ENCODE measurements at regions not wholly inside any gene's neighbourhood (a gene's known extent, or its start where the extent isn't known, plus 50 kb on each side); places are given as distances from the start of the nearest gene placed in this dataset.

DNA sequence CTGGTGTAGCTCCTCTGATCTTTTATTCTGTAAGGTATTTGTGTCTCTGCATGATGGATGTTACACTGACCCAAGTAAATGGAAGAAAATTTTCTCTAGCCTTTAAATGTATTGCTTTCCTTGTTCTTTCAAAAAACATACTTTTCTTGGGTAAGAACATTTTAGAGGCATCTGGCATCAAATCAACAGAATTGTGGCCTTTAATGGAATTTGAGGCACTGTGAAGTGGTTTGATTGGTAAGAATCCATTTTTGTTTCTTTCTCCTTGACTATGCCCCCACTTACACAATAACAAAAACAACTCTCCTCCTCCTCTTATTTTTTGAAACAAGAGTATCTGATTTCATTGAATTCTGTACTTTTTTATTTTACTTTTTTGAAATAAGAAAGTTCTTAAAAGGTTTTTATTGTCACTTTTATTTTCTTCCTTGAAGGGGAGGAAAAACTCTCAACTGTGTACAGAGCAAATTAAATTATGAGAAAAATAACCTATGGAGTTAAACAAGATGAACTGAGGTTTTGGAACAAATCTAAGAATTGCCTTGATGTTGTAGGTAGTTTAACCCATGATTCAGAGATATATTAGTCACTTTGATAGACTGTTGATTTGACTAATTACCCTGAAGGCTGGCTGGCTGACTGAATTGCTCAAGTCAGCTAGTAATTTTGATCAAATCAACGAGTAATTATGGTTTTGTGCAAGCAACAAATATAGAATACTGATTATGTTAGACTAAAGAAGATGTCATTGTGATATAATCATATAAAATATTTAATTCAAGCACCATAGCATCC lies 146.4 kb downstream of the FHIP1A start:
- no peaks in the 10 kb centered on the region for H3K36me3 Mint-ChIP-seq (ENCODE audit: low read depth)
- ATAC-seq (no peak), DNase-seq (no peak)
- H3K9me3 ChIP-seq (ENCODE audit: control insufficient read depth, low read length, poor library complexity, severe bottlenecking) = no peaks in the 10 kb centered on the region
- no peaks in the 10 kb centered on the region for H3K4me1 Mint-ChIP-seq
- no peak overlapping the region for H3K27ac Mint-ChIP-seq
- H3K4me3 Mint-ChIP-seq = no peak overlapping the region
- H3K27me3 Mint-ChIP-seq = peaks cover 28% of the 10 kb centered on the region

GRCh38 chr4:151558496-151559113 lies 149.6 kb downstream of the FHIP1A start:
- peaks cover 27% of the 10 kb centered on the region for H3K27me3 Mint-ChIP-seq
- no peak overlapping the region for H3K27ac Mint-ChIP-seq
- ATAC-seq (no peak), DNase-seq (no peak)
- H3K4me3 Mint-ChIP-seq = no peak overlapping the region
- H3K9me3 ChIP-seq (ENCODE audit: control insufficient read depth, low read length, poor library complexity, severe bottlenecking) = no peaks in the 10 kb centered on the region
- peaks cover 4% of the 10 kb centered on the region for H3K4me1 Mint-ChIP-seq
- H3K36me3 Mint-ChIP-seq (ENCODE audit: low read depth) = no peaks in the 10 kb centered on the region

GRCh38 chr4:151559595-151559994 lies 150.6 kb downstream of the FHIP1A start:
- ATAC-seq (no peak), DNase-seq (no peak)
- peaks cover 25% of the 10 kb centered on the region for H3K27me3 Mint-ChIP-seq

DNA sequence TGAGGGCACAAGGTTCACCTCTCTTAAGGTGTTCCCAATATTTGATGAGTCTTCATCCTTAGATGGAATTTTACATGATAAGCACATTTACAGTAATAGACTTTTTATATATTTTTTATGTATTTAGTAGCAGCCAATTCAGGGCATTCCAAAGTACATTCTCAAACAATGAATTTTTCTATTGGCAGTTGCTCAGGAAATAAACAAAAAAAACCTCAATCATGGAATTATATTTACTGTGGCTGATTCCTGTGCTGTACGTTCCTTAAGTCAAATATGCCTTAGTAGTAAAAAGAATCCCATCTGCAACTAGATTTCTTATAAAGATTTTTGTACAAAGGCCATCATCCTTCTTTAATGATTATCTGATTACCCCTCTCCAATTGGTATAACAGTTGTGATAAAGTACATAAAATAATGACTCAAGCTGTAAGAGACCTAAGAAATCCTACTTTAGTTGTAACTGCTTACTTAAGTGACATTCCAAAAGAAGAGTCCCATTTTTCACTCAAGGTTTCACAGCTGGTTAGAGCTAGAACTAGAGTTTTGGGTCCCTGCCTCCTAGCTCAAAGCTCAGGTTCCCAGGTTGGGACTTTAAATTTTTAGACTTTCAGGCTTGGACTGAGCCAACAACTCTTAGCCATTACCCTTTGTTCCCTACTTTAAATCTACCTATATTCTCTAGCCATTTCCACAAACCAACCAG lies 152.7 kb downstream of the FHIP1A start:
- H3K4me3 Mint-ChIP-seq = no peak overlapping the region
- H3K36me3 Mint-ChIP-seq (ENCODE audit: low read depth) = no peaks in the 10 kb centered on the region
- H3K27ac Mint-ChIP-seq = no peak overlapping the region
- DNase-seq (no peak), ATAC-seq (no peak)
- H3K4me1 Mint-ChIP-seq = peaks cover 4% of the 10 kb centered on the region
- H3K9me3 ChIP-seq (ENCODE audit: control insufficient read depth, low read length, poor library complexity, severe bottlenecking) = no peaks in the 10 kb centered on the region
- peaks cover 33% of the 10 kb centered on the region for H3K27me3 Mint-ChIP-seq

More at GRCh38 chr4:151559595-151559994, 150.6 kb downstream of the FHIP1A start:
- H3K27ac Mint-ChIP-seq = no peak overlapping the region
- H3K9me3 ChIP-seq (ENCODE audit: control insufficient read depth, low read length, poor library complexity, severe bottlenecking) = no peaks in the 10 kb centered on the region
- H3K36me3 Mint-ChIP-seq (ENCODE audit: low read depth) = no peaks in the 10 kb centered on the region
- H3K4me1 Mint-ChIP-seq = peaks cover 4% of the 10 kb centered on the region
- no peak overlapping the region for H3K4me3 Mint-ChIP-seq

DNA sequence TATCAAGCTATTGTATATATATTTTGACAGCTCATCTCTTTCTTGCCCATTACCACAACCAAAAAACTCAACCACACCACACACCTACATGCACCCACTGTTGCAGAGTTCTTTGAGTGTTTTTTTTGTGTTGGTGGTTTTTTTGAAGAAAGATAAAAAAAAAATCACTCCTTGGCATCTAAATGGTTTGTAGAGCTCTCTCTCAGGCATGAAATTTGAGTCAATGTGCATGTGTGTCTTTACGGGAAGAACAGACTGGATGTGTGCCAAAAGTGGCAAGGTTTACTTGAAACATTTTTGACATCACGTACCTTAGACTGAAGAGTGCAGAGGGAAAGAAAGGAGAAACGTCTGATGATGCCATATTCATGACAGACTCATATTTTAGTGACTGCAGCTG lies 154.2 kb downstream of the FHIP1A start:
- Mint-ChIP-seq H3K4me1 (peaks cover 4% of the 10 kb centered on the region), H3K27ac (no peak overlapping the region), H3K4me3 (no peak overlapping the region), H3K27me3 (peaks cover 32% of the 10 kb centered on the region), H3K36me3 (ENCODE audit: low read depth) (no peaks in the 10 kb centered on the region)
- DNase-seq (no peak), ATAC-seq (no peak)
- H3K9me3 ChIP-seq (ENCODE audit: control insufficient read depth, low read length, poor library complexity, severe bottlenecking) = no peaks in the 10 kb centered on the region

- ATAC-seq = no peak
- H3K9me3 ChIP-seq (ENCODE audit: control insufficient read depth, low read length, poor library complexity, severe bottlenecking) = no peaks in the 10 kb centered on the region
- H3K36me3 Mint-ChIP-seq (ENCODE audit: low read depth) = no peaks in the 10 kb centered on the region
- no peak overlapping the region for H3K4me3 Mint-ChIP-seq
- peaks cover 4% of the 10 kb centered on the region for H3K4me1 Mint-ChIP-seq
- peaks cover 32% of the 10 kb centered on the region for H3K27me3 Mint-ChIP-seq
- no peak for DNase-seq
- H3K27ac Mint-ChIP-seq = no peak overlapping the region
Observed at GRCh38 chr4:151564321-151564720, 155.3 kb downstream of the FHIP1A start.

DNA sequence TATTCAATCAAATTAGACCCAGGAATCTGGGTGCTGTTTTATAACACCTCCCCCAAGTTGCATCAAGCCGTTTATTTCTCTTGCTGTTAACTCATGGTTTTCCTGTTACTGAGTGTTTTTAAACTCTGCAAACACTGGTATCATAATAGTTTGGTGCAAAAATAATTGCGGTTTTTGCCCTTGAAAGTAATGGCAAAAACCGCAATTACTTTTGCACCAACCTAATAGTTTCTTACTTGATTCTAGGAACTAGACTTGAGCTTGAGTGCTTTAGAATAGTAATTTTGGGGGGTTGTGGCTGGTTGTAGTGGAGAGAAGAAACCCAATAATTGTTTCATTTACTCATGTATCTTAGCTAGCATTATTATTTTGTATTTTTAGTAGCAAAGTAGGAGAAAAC lies 156.6 kb downstream of the FHIP1A start:
- Mint-ChIP-seq H3K4me3 (no peak overlapping the region), H3K36me3 (ENCODE audit: low read depth) (no peaks in the 10 kb centered on the region), H3K27ac (no peak overlapping the region), H3K27me3 (peaks cover 40% of the 10 kb centered on the region), H3K4me1 (peaks cover 4% of the 10 kb centered on the region)
- DNase-seq (no peak), ATAC-seq (no peak)
- H3K9me3 ChIP-seq (ENCODE audit: control insufficient read depth, low read length, poor library complexity, severe bottlenecking) = no peaks in the 10 kb centered on the region

DNA sequence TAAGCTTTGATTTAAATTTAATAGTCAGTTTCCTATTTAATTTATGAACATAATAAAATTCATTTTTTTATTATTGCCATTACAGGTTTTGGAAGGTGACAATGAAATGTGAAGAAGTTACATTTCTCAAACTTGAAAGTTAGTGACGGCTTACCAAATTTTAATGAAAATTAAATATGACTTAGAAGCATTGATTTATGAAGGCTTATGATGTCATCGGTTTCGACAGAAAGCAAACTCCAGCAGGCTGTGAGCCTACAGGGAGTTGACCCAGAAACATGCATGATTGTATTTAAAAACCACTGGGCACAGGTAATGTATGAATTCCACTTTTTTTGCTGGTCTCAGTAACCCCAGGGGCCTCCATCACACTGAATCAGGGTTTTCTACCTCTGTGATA lies 157.1 kb downstream of the FHIP1A start:
- DNase-seq = no peak
- H3K4me1 Mint-ChIP-seq = peaks cover 4% of the 10 kb centered on the region
- no peak for ATAC-seq
- H3K36me3 Mint-ChIP-seq (ENCODE audit: low read depth) = no peaks in the 10 kb centered on the region
- H3K27me3 Mint-ChIP-seq = peaks cover 37% of the 10 kb centered on the region
- H3K27ac Mint-ChIP-seq = no peak overlapping the region
- H3K9me3 ChIP-seq (ENCODE audit: control insufficient read depth, low read length, poor library complexity, severe bottlenecking) = no peaks in the 10 kb centered on the region
- H3K4me3 Mint-ChIP-seq = no peak overlapping the region

GRCh38 chr4:151567056-151567455 lies 158.1 kb downstream of the FHIP1A start:
- Mint-ChIP-seq H3K27me3 (peaks cover 34% of the 10 kb centered on the region), H3K27ac (no peak overlapping the region), H3K4me1 (peaks cover 4% of the 10 kb centered on the region), H3K4me3 (no peak overlapping the region), H3K36me3 (ENCODE audit: low read depth) (no peaks in the 10 kb centered on the region)
- DNase-seq (no peak), ATAC-seq (no peak)
- H3K9me3 ChIP-seq (ENCODE audit: control insufficient read depth, low read length, poor library complexity, severe bottlenecking) = no peaks in the 10 kb centered on the region

GRCh38 chr4:151568966-151569365 lies 160.0 kb downstream of the FHIP1A start:
- DNase-seq (no peak), ATAC-seq (no peak)
- peaks cover 40% of the 10 kb centered on the region for H3K27me3 Mint-ChIP-seq
- no peak overlapping the region for H3K4me3 Mint-ChIP-seq
- H3K27ac Mint-ChIP-seq = no peak overlapping the region
- no peaks in the 10 kb centered on the region for H3K36me3 Mint-ChIP-seq (ENCODE audit: low read depth)
- H3K9me3 ChIP-seq (ENCODE audit: control insufficient read depth, low read length, poor library complexity, severe bottlenecking) = no peaks in the 10 kb centered on the region
- H3K4me1 Mint-ChIP-seq = no peaks in the 10 kb centered on the region

GRCh38 chr4:151569650-151570049 lies 160.7 kb downstream of the FHIP1A start:
- no peak overlapping the region for H3K4me3 Mint-ChIP-seq
- no peaks in the 10 kb centered on the region for H3K36me3 Mint-ChIP-seq (ENCODE audit: low read depth)
- no peaks in the 10 kb centered on the region for H3K4me1 Mint-ChIP-seq
- no peaks in the 10 kb centered on the region for H3K9me3 ChIP-seq (ENCODE audit: control insufficient read depth, low read length, poor library complexity, severe bottlenecking)
- H3K27me3 Mint-ChIP-seq = peaks cover 33% of the 10 kb centered on the region
- DNase-seq = no peak
- no peak overlapping the region for H3K27ac Mint-ChIP-seq
- no peak for ATAC-seq

DNA sequence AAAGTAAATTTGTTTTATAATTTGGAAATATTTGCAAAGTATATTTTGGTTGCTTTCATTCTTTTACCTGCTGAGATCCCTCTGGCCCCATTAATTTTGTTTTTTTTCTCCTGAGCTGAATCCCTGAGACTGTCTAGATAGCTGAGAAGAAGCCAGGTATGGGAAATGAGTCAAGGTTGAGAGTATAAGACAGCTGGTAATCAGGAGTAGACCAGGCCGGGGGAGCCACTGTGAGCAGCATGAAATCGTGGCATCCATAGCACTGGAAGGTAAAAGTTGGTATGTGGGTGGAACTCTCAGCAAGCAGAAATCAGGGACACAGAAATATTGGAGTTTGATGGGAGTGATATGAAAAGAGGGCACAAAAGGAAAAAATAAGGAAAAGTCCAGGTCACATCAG lies 164.5 kb downstream of the FHIP1A start:
- H3K27me3 Mint-ChIP-seq = peaks cover 14% of the 10 kb centered on the region
- no peak for DNase-seq
- H3K9me3 ChIP-seq (ENCODE audit: control insufficient read depth, low read length, poor library complexity, severe bottlenecking) = no peaks in the 10 kb centered on the region
- no peak overlapping the region for H3K27ac Mint-ChIP-seq
- no peak overlapping the region for H3K4me3 Mint-ChIP-seq
- H3K36me3 Mint-ChIP-seq (ENCODE audit: low read depth) = no peaks in the 10 kb centered on the region
- ATAC-seq = no peak
- no peaks in the 10 kb centered on the region for H3K4me1 Mint-ChIP-seq

DNA sequence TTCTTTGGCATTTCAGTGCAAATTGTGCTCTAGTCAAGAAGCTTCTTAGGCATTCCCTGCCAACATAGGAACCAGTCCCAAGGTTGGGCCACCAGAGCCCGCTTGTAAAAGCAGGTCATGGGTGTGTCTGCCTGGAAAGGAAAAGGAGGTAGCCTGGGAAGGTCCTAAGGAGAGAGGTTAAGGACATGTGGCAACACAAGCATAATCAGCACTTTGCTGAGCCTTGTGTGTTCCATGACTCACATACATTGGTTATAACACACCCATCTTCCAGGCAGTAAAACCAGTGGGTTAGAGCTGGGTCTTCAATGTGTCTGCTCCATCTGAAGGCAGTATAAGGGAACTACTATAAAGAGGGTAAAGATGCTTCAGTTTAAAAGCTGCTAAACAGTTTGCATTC lies 165.0 kb downstream of the FHIP1A start:
- Mint-ChIP-seq H3K4me1 (no peaks in the 10 kb centered on the region), H3K36me3 (ENCODE audit: low read depth) (no peaks in the 10 kb centered on the region), H3K27me3 (peaks cover 14% of the 10 kb centered on the region), H3K27ac (no peak overlapping the region), H3K4me3 (no peak overlapping the region)
- no peak for ATAC-seq
- DNase-seq = no peak
- H3K9me3 ChIP-seq (ENCODE audit: control insufficient read depth, low read length, poor library complexity, severe bottlenecking) = no peaks in the 10 kb centered on the region

All from T-helper 17 cell (primary cell).